ENCODE measurements at regions not wholly inside any gene's neighbourhood (a gene's known extent, or its start where the extent isn't known, plus 50 kb on each side); places are given as distances from the start of the nearest gene placed in this dataset.

GRCh38 chr2:142694282-142694681, 183.2 kb upstream of the KYNU start:
- TF ChIP-seq CTCF (conservative IDR thresholded peaks at IDR 0.05 in 1 of 2, IDR thresholded peaks at IDR 0.05 in 1 of 2; ENCODE audit: low read depth in 1 of 2, low read length in 2 of 2) (no peak), EZH2 (IDR thresholded peaks at IDR 0.05; ENCODE audit: low read length, missing control alignments) (no peak)
